HG03064 (cell line): ENCODE measurements at regions not wholly inside any gene's neighbourhood (a gene's known extent, or its start where the extent isn't known, plus 50 kb on each side); places are given as distances from the start of the nearest gene placed in this dataset.
"Not testable (repeated sequence)": the region's sequence is repeated elsewhere in the genome, so short reads cannot be mapped to it uniquely, and the experiment has no call there.

Source experiments
- ATAC-seq: cut with Tn5 transposase; IDR thresholded peaks from one replicate; pipeline ENCODE4 v1.9.1; 2021; ENCODE audit warnings: low read depth; ENCODE audit not compliant: unreplicated experiment

DNA sequence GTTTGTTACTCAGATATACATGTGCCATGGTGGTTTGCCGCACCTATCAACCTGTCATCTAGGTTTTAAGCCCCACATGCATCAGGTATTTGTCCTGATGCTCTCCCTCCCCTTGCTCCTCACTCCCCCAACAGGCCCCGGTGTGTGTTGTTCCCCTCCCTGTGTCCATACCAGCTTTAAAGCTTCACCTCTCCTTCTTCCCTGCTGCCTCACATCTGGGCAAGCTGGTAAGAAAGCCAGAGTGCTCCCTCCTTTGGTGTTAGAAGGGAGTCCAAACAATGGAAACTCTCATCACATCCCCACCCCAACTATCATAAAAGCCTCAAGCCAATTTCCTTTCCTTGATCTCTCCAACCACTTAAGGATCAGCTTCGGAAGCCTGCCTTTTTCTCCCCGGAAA, 1115.6 kb upstream of the GOT2 start:
- ATAC-seq = no peak

DNA sequence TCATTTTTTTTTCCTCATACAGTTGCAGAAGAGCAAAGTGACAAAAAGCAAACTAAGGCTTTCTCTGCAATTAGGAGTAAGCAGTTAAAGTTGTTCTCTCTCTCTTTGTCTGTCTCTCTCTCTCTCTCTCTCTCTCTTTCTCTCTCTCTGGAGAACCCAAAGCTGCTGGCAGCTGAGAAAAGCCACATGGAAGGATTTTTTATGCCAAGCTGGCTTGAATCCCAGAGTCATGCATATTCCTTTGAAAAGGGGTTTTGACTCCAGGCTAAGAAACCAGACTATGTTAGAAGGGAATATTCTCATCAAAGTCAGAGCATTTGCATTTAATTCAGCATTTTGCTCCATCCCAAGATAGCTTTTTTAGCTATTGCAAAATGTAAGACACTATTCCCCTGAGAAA, 1114.2 kb upstream of the GOT2 start:
- ATAC-seq = no peak

DNA sequence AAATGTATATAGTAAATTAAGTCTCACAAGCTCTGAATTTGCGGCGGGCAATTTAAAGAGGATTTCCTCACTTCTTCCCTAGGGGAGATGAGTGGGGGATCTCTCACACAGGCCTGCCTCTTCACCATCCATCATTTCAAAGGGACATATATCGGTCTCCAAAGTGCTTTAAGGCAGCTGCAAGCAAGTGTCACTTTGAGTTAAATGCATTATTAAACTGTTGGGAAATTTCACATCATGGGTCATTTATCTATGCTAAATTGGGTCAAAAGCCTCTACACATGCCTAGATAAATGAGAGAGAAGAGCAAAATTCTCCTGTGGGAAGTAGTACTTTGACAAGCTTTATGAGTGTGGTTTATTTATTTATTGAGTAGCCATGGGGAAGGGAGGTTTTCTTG, 1106.1 kb upstream of the GOT2 start:
- ATAC-seq = no peak

DNA sequence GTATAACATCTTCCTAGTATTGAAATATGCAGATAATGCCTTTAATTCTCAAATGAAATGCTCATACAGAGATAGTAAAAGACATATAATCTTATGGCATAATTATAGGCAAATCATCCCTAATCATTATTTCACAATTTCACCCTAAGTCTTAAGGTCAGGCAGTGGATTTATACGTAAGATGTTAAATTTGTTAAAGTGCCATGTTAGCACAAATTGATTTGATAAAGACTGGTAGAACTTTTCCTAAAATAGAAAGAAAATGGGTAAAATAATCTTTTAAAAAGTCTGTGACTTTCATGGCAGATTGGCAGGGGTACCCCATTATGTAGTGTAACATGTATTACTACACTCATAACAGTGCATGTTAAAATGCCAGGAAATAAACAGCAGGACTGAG, 1092.7 kb upstream of the GOT2 start:
- ATAC-seq = no peak

DNA sequence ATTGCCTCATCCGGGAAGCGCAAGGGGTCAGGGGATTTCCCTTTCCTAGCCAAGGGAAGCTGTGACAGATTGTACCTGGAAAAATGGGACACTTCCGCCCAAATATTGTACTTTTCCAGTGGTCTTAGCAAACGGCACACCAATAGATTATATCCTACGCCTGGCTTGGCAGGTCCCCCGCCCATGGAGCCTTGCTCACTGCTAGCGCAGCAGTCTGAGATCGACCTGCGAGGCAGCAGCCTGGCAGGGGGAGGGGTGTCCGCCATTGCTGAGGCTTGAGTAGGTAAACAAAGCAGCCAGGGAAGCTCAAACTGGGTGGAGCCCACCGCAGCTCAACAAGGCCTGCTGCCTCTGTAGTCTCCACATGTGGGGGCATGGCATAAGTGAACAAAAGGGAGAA, 1075.4 kb upstream of the GOT2 start:
- not testable (repeated sequence) for ATAC-seq

DNA sequence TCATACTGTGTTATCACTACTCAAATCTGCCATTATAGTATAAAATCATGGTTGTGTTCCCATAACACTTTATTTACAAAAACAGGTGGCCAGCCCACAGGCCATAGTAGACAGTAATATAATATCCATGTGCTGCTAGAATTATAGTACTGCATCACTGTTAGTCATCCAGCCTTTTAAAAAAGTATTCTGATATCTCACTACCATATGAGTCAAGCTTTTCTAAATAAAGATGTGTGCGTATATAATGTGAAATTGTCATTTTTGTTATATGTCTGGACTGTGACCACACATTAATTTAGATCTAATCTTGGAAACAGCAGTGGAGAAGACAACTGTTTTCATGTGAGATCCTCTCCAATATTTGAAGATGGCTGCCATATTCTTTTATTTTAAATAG, 1049.1 kb upstream of the GOT2 start:
- no peak for ATAC-seq

DNA sequence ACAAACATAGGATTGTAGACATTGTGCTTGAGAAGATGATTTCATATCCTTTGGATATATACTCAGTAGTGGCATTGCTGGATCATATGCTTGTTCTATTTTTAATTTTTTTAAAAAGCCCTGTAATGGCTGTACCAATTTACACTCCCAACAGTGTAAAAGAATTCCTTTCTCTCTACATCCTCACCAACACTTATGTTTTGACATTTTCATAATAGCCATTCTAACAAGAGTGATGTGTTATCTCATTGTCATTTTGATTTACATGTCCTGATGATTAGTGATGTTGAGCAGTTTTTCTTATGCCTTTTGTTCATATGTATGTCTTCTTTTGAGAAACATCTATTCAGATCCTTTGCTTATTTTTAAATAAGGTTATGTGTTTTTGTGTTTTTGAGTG, 1039.2 kb upstream of the GOT2 start:
- no peak for ATAC-seq

DNA sequence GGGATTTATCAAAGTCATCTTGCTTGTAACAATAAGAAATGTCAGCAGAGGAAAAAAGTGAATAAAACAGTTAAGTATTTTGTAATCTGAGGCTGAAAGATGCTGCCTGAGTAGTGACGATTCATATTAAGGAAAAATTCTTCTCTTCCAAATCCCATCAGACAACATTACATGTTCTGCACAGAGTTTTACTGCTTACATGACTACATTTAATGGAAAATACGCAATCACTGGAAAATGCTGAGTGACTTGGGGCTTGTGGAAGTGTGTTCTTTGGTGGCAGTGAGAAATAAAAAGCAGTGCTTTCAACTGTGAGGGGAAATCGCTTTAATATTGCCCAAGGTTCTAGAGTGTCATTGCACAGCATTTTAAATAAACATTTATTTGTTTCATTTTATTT, 1025.2 kb upstream of the GOT2 start:
- no peak for ATAC-seq

DNA sequence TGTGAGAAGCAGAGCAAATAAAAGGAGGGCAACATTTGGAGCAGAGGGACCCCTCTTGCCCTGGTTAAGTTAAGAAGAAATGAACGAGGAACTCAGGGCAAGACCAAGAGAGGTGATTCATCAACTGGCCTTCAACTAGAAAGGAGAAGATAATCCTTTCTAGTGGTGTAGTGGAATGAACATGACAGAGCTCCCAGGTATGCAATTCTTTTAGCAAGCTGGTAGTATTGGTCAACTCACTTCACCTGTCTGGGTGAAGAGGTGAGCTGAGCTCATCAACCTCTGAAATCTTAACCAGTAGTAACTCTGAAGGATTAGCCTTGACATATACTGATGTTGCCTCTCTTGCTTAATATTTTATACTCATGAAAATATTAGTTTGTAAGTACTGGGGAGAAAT, 1024.7 kb upstream of the GOT2 start:
- ATAC-seq = no peak

DNA sequence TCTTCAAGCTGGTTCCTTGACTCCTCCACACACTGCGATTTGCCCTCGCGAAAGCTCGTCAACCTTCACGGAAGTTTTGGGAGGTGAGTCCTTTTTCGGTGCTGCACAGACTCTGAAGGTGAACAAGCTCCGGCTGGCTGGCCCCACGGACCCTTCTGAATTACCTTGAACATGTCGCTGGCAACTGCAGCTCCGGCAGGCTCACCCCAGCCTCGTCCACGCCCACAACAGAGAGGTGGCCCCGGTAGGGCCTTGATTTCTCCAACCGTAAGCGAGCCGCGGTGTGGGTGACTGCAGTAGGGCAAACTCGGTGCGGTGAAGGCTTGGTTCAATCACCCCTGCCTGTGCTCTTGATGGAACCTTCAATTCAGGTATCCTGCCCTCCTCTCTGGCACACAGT, 1020.7 kb upstream of the GOT2 start:
- no peak for ATAC-seq

DNA sequence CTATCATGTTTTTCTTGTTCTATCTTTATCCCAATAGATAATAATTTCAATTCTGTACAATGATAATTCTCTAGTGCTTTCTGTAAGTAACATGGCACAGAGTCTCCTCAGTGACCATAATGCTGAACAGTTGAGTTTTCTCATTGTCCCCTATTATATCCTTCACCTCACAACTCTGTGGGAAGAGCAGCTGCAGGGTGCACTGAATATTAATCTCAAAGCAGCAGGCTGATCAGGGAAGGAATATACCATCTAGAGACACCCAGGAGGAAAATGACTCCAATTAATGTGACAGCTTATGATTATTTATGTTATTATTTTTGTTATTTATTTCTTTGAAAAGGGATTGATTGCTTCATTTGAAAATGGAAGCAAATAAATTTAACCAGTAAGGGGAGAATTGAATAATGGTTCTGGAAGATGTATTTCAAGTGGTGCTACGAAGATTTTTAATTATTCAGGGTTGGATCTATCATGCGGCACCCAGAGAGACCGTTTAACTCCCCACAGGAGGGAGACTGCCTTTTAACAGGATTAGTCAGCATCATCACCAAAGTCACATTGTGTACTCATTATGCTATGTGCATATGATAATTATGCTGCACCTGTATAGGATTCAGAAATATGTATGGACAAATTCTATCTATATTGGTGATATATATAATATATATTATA, 1015.7 kb upstream of the GOT2 start:
- ATAC-seq = no peak

DNA sequence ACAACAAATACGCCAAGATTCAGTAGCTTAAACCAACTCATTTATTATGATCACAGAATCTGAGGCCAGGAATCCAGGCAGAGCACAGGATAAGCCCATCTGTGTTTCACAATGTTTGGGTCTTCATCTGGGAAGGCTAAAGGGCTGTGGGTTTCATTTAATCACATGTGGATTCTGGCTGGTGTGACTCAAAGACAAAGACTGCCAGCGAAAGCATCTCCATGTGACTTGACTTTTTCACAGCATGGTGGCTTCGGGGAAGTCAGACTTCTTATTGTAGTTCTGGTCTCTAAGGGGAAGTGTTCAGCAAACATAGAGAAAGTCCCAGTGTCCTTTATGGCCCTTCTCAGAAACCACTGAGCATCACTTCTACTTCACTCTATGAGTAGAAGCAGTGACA, 1014.4 kb upstream of the GOT2 start:
- ATAC-seq = no peak

DNA sequence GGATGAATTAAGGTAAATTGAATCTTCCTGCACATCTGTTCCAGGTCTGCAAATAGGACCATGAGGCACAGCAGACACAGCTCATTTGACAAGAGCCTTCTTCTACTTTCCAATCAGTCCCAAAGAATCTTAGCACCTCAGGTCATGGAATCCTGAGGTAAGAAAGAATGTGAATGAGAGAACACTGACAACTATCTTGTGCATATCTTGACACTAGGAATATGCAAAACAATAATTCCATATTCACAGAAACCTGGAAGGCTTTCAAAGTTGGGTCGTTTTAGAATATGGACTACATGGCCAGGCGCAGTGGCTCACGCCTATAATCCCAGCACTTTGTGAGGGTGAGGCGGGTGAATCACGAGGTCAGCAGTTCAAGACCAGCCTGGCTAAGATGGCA, 1009.4 kb upstream of the GOT2 start:
- ATAC-seq = no peak

DNA sequence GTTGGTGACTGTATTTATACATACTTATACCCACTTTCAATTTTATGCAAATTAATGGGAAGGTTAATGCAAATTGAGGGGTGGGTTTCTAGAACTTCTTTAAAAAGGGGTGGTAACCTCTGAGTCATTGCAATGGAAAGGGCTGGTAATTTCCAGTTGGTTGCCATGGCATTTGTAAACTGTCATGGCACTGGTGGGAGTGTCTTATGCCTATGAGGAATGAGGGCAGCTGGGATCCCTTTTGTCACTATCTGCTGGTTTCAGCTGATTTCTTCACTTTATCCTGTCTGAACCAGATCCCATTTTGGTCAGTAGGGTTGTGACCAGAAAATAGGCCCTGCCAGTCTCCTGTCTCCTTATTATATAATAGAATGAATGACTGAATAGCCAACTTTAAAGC, 1006.7 kb upstream of the GOT2 start:
- no peak for ATAC-seq

DNA sequence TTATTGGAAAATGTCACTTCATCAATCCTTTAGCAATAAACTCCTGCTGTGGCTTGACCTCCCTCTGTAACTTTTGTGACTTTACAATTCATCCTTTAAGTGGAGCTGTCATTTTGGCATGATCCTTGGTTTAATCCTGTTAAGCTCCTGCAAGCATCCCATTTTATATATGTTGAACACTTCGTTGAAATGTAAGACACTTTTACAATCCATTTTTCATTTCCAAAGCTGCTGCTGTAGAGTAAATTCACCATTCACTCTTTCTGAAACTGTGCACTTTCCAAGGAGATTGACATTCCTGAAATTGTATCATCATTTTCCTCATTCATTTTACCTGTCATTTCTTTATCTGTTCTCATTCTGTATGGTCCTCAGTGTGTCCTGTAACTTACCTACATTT, 1003.2 kb upstream of the GOT2 start:
- ATAC-seq = no peak

DNA sequence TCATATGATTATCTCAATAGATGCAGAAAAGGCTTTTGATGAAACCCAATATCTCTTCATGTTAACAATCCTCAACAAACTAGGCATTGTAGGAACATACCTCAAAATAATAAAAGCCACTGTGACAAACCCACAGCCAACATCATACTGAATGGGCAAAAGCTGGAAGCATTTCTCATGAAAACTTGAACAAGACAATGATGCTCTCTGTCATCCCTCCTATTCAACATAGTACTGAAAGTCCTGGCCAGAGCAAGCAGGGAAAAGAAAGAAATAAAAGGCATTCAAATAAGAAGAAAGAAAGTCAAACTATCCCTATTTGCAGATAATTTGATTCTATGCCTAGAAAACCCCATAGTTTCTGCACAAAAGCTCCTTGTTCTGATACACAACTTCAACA, 999.2 kb upstream of the GOT2 start:
- ATAC-seq = no peak

DNA sequence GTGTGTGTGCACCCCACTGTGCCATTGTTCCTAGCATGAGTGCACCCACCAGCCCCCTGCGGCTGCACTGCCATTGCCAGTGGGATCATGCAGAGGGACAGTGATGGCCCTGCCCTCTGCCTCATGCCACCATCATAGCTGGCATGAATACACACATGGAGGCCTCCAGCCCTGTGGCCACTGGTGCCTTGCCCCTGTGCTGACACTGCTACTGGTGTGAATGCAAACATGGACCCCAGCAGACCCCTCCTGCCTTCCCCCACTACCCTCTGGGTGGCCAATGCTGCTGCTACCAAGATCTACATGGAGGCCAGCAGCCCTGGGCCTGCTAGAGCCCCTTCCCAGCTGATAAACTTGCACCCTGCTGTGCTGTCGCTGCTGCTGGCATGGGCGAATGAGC, 995.5 kb upstream of the GOT2 start:
- ATAC-seq = no peak

DNA sequence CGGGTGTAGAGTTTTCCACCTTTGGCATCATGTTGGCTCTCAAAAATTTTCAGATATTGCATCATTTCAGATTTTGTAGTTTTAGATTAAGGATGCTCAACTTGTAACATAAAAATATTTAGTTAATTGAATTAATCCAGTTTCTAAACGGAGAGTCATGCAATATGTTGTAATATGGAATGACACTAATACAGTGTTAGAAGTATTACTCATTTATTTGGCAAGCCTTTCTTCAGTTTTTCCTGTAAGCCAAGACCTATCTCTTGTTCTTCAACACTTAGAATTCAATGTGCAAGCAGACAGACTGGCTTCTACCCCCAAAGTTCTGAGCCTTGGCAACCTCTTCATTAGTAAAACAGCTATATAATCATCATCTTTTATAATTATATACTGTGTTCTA, 985.0 kb upstream of the GOT2 start:
- no peak for ATAC-seq

DNA sequence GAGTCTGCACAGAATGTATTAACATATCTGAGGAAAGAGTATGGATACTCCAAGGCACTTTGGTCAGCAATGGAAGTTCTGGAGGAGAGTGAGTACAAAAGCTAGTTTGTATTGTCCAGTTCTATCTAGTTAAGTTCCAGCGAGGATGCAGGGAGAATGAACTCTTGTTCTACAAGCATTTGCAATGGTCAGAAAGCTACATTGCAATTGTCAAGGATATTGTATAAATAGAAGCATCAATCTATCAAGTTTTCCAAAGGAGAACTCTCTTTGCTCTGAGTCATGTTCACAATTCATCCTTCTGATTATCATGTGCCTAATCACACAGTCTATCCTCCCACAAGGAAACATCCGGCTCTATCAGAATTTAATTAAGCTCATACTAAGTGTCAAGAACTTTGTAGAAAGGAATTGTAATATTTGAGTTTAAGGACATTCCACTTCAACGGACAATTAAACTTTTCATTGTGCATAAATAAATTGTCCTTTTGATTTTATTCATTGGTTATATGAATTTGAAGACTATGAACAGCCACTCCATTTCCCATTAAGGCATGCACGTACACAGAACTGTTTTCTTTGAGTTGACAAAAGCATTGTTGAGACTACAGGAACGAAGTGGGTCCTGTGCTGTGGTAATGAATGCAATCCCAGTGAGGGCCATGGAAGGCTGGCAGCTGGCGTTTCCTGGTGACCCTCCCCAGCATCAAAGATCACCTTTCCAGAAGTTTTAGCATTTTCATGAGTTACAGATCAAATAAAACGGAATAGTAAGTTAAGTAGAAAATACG, 973.5 kb upstream of the GOT2 start:
- ATAC-seq = no peak

DNA sequence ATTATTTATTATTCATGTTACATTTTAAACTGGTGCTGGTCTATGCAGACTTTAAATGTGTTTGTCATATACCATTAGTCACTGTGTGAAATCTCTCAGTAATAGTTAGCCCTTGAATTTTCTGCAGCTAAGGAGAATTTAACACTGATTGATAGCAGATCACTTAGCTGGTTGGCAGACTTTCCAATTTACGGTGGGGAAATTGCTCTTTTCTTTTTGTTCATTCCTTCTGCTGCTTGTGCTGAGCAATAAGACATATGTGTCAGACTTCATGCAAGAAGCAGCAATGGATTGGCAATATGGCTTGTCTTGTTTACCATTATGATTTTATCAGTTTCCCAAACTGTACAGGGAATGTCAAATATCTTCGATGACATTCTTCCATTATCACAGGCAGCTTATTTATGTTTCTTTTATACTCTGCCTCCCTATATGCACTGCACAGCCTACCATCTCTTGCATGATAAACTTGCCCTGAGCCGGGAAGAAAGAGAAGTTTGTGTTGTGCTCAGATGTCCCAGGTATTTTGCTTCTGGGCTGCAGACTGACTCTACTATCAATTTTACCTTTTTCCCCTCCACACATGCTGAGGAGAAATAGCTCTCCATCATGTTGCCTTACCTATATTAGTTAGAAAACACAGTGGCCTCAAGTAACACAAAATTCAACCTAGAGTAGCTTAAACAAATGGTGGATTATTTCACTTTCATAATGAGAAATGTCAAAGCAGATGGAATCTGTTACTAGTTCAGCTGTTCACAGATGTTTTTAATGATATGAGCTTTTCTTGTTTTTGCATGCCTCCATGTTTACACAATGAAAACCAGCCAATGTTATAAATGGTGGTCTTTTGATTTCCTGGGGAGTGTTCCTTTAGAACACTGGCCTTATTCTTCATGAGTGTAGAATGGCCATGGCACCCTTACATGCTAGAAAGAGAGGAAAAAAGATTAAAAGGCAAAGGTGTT, 968.1 kb upstream of the GOT2 start:
- ATAC-seq = no peak

DNA sequence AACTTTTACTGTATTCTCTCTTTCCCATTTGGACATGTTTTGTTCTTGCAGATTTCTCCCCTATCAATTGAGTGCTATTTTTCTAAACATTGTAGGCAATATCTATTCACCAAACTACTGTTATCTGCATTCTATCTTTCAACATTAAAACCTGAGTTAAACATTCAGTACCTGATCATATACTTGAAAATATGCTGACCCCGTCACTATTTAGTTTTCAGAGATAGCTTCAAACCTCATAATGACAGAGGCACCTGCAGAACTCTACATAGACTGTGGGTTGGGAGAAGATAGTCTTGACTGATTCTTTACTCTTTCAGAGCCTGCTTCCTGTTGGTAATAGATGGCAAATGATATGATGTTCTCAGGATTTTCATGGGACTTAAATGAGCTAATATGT, 965.7 kb upstream of the GOT2 start:
- no peak for ATAC-seq
